H1 (cell line): ENCODE measurements at regions not wholly inside any gene's neighbourhood (a gene's known extent, or its start where the extent isn't known, plus 50 kb on each side); places are given as distances from the start of the nearest gene placed in this dataset.

ENCODE experiments used
- CEBPB ChIP-seq: IDR thresholded peaks from 2 replicates; pipeline ENCODE4 v1.6.1; 2012; ENCODE audit warnings: low read depth, low read length
- JUND ChIP-seq: IDR thresholded peaks from 2 replicates; pipeline ENCODE4 v1.6.1; 2011; ENCODE audit warnings: mild to moderate bottlenecking, improper control_type of control experiment, low read length
- NRF1 ChIP-seq: IDR thresholded peaks from 2 replicates; pipeline ENCODE4 v1.6.1; 2011; ENCODE audit warnings: mild to moderate bottlenecking, low read depth, low read length, improper control_type of control experiment
- SIN3A ChIP-seq, 2 experiments: IDR thresholded peaks in 1 of 2; conservative IDR thresholded peaks in 1 of 2; 2 replicates each; pipeline ENCODE4 v1.6.1; 2011 to 2012; ENCODE audit warnings: low read length in 2 of 2, improper control_type of control experiment in 1 of 2, low read depth in 1 of 2, mild to moderate bottlenecking in 1 of 2
- TCF12 ChIP-seq: IDR thresholded peaks from 2 replicates; pipeline ENCODE4 v1.6.1; 2011; ENCODE audit warnings: low read depth, mild to moderate bottlenecking, low read length
- ZNF274 ChIP-seq: IDR thresholded peaks from 2 replicates; pipeline ENCODE4 v1.7.0; 2012; ENCODE audit warnings: low read length, borderline replicate concordance; ENCODE audit errors: extremely low read depth
- TF ChIP-seq, protein P1 (sequence below), 3 experiments: IDR thresholded peaks; 1 replicate in 2 of 3; 2 replicates in 1 of 3; pipeline versions ENCODE4 v1.5.1 to v1.6.1; 2011; ENCODE audit warnings: low read length in 3 of 3, mild to moderate bottlenecking in 3 of 3, inconsistent platforms in 2 of 3, low read depth in 1 of 3, moderate library complexity in 1 of 3; ENCODE audit not compliant: insufficient read depth in 1 of 3; ENCODE audit errors: control extremely low read depth in 1 of 3

DNA sequence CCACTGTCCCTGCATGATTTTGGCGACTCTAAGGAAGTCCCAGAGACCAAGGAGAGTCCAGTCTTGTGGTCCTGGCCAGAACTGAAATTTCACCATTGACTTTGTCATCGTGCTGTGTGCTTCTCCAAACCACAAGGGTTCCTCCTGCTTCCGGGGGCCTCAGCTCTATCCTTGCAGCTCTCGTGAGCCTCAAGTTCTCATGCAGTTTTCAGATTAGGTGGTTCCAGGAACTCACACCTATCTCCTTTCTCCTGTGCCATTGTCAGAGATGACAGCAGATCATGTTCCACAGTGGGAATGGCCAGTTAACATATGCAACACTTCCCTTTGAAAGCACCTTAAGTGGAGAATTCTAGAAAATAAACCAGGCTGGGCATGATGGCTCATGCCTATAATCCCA lies 97.9 kb upstream of the CRHR1 start:
- TF ChIP-seq ZNF274: no peak
- no peak for TF ChIP-seq CEBPB
- no peak for TF ChIP-seq JUND
- TF ChIP-seq TCF12: no peak
- no peak for TF ChIP-seq SIN3A (conservative IDR thresholded peaks at IDR 0.05 in 1 of 2, IDR thresholded peaks at IDR 0.05 in 1 of 2; ENCODE audit: low read depth in 1 of 2, low read length in 2 of 2)
- TF ChIP-seq, protein P1, sequence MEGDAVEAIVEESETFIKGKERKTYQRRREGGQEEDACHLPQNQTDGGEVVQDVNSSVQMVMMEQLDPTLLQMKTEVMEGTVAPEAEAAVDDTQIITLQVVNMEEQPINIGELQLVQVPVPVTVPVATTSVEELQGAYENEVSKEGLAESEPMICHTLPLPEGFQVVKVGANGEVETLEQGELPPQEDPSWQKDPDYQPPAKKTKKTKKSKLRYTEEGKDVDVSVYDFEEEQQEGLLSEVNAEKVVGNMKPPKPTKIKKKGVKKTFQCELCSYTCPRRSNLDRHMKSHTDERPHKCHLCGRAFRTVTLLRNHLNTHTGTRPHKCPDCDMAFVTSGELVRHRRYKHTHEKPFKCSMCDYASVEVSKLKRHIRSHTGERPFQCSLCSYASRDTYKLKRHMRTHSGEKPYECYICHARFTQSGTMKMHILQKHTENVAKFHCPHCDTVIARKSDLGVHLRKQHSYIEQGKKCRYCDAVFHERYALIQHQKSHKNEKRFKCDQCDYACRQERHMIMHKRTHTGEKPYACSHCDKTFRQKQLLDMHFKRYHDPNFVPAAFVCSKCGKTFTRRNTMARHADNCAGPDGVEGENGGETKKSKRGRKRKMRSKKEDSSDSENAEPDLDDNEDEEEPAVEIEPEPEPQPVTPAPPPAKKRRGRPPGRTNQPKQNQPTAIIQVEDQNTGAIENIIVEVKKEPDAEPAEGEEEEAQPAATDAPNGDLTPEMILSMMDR (IDR thresholded peaks at IDR 0.05; ENCODE audit: control extremely low read depth in 1 of 3, insufficient read depth in 1 of 3, low read depth in 1 of 3, low read length in 3 of 3): no peak
- no peak for TF ChIP-seq NRF1
